ENCODE measurements at regions not wholly inside any gene's neighbourhood (a gene's known extent, or its start where the extent isn't known, plus 50 kb on each side); places are given as distances from the start of the nearest gene placed in this dataset.

DNA sequence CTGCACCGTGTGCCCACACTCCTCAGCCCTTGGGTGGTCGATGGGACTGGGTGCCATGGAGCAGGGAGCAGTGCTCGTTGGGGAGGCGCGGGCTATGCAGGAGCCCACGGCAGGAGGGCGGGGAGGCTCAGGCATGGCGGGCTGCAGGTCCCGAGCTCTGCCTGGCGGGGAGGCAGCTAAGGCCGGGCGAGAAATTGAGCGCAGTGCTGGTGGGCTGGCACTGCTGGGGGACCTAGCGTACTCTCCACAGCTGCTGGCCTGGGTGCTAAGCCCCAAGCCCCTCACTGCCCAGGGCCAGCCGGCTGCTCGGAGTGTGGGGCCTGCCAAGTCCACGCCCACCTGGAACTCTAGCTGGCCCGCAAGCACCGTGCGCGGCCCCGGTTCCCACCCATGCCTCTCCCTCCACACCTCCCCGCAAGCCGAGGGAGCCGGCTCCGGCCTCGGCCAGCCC is 55.9 kb upstream of the ECI2 start:
- TF ChIP-seq, protein P1, sequence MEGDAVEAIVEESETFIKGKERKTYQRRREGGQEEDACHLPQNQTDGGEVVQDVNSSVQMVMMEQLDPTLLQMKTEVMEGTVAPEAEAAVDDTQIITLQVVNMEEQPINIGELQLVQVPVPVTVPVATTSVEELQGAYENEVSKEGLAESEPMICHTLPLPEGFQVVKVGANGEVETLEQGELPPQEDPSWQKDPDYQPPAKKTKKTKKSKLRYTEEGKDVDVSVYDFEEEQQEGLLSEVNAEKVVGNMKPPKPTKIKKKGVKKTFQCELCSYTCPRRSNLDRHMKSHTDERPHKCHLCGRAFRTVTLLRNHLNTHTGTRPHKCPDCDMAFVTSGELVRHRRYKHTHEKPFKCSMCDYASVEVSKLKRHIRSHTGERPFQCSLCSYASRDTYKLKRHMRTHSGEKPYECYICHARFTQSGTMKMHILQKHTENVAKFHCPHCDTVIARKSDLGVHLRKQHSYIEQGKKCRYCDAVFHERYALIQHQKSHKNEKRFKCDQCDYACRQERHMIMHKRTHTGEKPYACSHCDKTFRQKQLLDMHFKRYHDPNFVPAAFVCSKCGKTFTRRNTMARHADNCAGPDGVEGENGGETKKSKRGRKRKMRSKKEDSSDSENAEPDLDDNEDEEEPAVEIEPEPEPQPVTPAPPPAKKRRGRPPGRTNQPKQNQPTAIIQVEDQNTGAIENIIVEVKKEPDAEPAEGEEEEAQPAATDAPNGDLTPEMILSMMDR (IDR thresholded peaks at IDR 0.05): no peak
- TF ChIP-seq POLR2AphosphoS5 (IDR thresholded peaks at IDR 0.05) (no peak), EP300 (IDR thresholded peaks at IDR 0.05) (no peak), POLR2A (IDR thresholded peaks at IDR 0.05) (no peak)
